GM10266 (cell line): ENCODE measurements at regions not wholly inside any gene's neighbourhood (a gene's known extent, or its start where the extent isn't known, plus 50 kb on each side); places are given as distances from the start of the nearest gene placed in this dataset.

ENCODE experiments used
- DNase-seq: peaks from one replicate; pipeline ENCODE4 v3.0.0; 2012; ENCODE audit errors: extremely low spot score
- CTCF ChIP-seq: IDR thresholded peaks from 2 replicates; pipeline ENCODE4 v1.5.1; 2012; ENCODE audit warnings: mild to moderate bottlenecking, low read depth; ENCODE audit not compliant: control insufficient read depth, insufficient read depth; ENCODE audit errors: missing control alignments

- DNase-seq = no peak
- no peak for TF ChIP-seq CTCF
Observed at GRCh38 chr6:74434171-74434570, 738.2 kb downstream of the CD109 start.

GRCh38 chr6:74431873-74432580 lies 736.0 kb downstream of the CD109 start:
- no peak for TF ChIP-seq CTCF
- DNase-seq = no peak

- no peak for TF ChIP-seq CTCF
- no peak for DNase-seq
Observed at GRCh38 chr6:74420221-74420620, 724.2 kb downstream of the CD109 start.

- TF ChIP-seq CTCF = no peak
Observed at GRCh38 chr6:74415056-74415455, 719.1 kb downstream of the CD109 start.

GRCh38 chr6:74410630-74411029 lies 714.6 kb downstream of the CD109 start:
- DNase-seq = no peak

More at GRCh38 chr6:74415056-74415455, 719.1 kb downstream of the CD109 start:
- DNase-seq = no peak

GRCh38 chr6:74409447-74409846 lies 713.4 kb downstream of the CD109 start:
- TF ChIP-seq CTCF = peak; percentile 33
- peak; percentile 1 for DNase-seq

More at GRCh38 chr6:74410630-74411029, 714.6 kb downstream of the CD109 start:
- no peak for TF ChIP-seq CTCF

- no peak for DNase-seq
- TF ChIP-seq CTCF = no peak
Observed at GRCh38 chr6:74408844-74409243, 712.8 kb downstream of the CD109 start.
